ENCODE measurements at regions not wholly inside any gene's neighbourhood (a gene's known extent, or its start where the extent isn't known, plus 50 kb on each side); places are given as distances from the start of the nearest gene placed in this dataset.

- Mint-ChIP-seq H3K27me3 (peaks cover 4% of the 10 kb centered on the region), H3K4me3 (no peak overlapping the region), H3K27ac (no peak overlapping the region), H3K9me3 (no peaks in the 10 kb centered on the region), H3K36me3 (no peaks in the 10 kb centered on the region), H3K4me1 (no peaks in the 10 kb centered on the region)
- DNase-seq = no peak
- CTCF ChIA-PET = interaction anchor here (1.2 kb wide), 1 partner anchor 792 kb away, joined by 3 read pairs; no protein-coding TSS in a partner anchor
Observed at GRCh38 chr15:81947548-81947947, 98.3 kb downstream of the MEX3B start.

DNA sequence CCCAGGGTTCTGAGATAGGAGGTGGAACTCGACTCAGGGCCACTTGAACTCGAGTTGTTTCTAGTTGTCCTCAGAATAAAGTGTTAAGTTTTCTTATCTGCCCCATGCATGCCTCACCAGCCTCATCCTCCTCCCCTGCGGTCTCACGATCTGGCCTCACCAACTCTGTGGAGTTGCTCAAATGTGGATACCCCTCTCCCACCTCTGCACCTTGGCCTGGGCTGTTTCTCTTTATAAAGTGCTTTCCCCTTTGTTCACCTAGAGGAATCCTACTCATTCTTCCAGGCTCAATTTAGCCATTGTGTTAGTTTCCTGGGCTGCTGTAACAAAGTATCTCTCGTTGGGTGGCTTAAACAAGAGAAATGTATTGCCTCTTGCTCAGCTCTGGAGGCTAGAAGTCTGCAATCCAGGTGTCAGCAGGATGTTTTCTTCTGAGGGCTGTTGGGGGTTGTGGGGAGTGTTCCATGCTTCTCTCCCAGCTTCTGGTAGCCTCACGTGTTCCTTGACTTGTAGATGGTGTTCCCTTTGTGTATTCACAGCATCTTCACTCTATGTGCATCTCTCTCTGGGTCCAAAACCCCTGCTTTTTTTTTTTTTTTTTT, 100.7 kb downstream of the MEX3B start:
- no peaks in the 10 kb centered on the region for H3K9me3 Mint-ChIP-seq

GRCh38 chr15:81942655-81943195, 103.1 kb downstream of the MEX3B start:
- CTCF ChIA-PET = no interaction called here
- H3K4me1 Mint-ChIP-seq = no peaks in the 10 kb centered on the region
- H3K4me3 Mint-ChIP-seq = no peak overlapping the region
- no peaks in the 10 kb centered on the region for H3K36me3 Mint-ChIP-seq
- H3K9me3 Mint-ChIP-seq = peaks cover 4% of the 10 kb centered on the region
- DNase-seq = no peak
- H3K27me3 Mint-ChIP-seq = peaks cover 7% of the 10 kb centered on the region
- no peak overlapping the region for H3K27ac Mint-ChIP-seq

More for the DNA sequence above, 100.7 kb downstream of the MEX3B start:
- Mint-ChIP-seq H3K27ac (no peak overlapping the region), H3K27me3 (peaks cover 4% of the 10 kb centered on the region), H3K36me3 (no peaks in the 10 kb centered on the region), H3K4me3 (no peak overlapping the region), H3K4me1 (no peaks in the 10 kb centered on the region)
- no peak for DNase-seq
- CTCF ChIA-PET = no interaction called here

- CTCF ChIA-PET = no interaction called here
- peaks cover 4% of the 10 kb centered on the region for H3K9me3 Mint-ChIP-seq
- H3K27ac Mint-ChIP-seq = no peak overlapping the region
Observed at GRCh38 chr15:81942157-81942556, 103.7 kb downstream of the MEX3B start.

DNA sequence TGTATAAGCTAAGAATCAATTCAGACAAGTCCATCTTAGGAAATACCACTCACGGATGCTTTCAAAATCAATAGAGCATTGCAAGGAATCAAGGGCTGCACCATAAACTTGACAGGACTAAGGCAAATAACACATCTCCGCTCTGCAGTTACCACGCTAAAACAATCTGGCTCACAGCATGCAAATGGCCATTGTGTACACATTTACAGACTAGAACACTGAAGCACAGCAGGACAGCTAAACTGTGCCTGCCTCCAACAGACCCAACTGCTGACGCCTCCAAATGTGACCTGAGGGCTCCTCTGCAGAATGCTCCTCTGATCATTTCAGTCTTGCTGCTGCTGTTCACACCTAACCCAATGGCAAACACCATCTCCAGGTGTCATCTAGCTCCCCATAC, 104.3 kb downstream of the MEX3B start:
- H3K4me1 Mint-ChIP-seq = no peaks in the 10 kb centered on the region
- H3K27me3 Mint-ChIP-seq = peaks cover 7% of the 10 kb centered on the region
- H3K4me3 Mint-ChIP-seq = no peak overlapping the region
- H3K27ac Mint-ChIP-seq = no peak overlapping the region
- CTCF ChIA-PET = interaction anchor here (0.8 kb wide), 1 partner anchor 532 kb away, joined by 4 read pairs; no protein-coding TSS in a partner anchor
- no peaks in the 10 kb centered on the region for H3K36me3 Mint-ChIP-seq
- peaks cover 4% of the 10 kb centered on the region for H3K9me3 Mint-ChIP-seq
- no peak for DNase-seq

More at GRCh38 chr15:81942157-81942556, 103.7 kb downstream of the MEX3B start:
- Mint-ChIP-seq H3K36me3 (no peaks in the 10 kb centered on the region), H3K4me3 (no peak overlapping the region), H3K4me1 (no peaks in the 10 kb centered on the region), H3K27me3 (peaks cover 7% of the 10 kb centered on the region)
- no peak for DNase-seq

- H3K4me3 Mint-ChIP-seq = no peak overlapping the region
- CTCF ChIA-PET = interaction anchor here (0.8 to 1.0 kb wide), 3 partner anchors 8 to 531 kb away, joined by 3 to 4 read pairs (median 4); no protein-coding TSS in a partner anchor
- DNase-seq = no peak
- H3K36me3 Mint-ChIP-seq = no peaks in the 10 kb centered on the region
- H3K4me1 Mint-ChIP-seq = no peaks in the 10 kb centered on the region
- peaks cover 4% of the 10 kb centered on the region for H3K9me3 Mint-ChIP-seq
- H3K27ac Mint-ChIP-seq = no peak overlapping the region
- H3K27me3 Mint-ChIP-seq = peaks cover 7% of the 10 kb centered on the region
Observed at GRCh38 chr15:81940467-81941451, 105.1 kb downstream of the MEX3B start.

GRCh38 chr15:81939604-81940440, 106.0 kb downstream of the MEX3B start:
- peak; percentile 43 for DNase-seq
- CTCF ChIA-PET = interaction anchor here (0.8 to 1.0 kb wide), 3 partner anchors 9 to 11 kb away, joined by 3 to 4 read pairs (median 3); no protein-coding TSS in a partner anchor
- H3K27ac Mint-ChIP-seq = no peak overlapping the region

GRCh38 chr15:81937189-81937588, 108.6 kb downstream of the MEX3B start:
- Mint-ChIP-seq H3K9me3 (peaks cover 4% of the 10 kb centered on the region), H3K4me3 (no peak overlapping the region), H3K27ac (no peak overlapping the region), H3K36me3 (no peaks in the 10 kb centered on the region), H3K4me1 (no peaks in the 10 kb centered on the region), H3K27me3 (peaks cover 3% of the 10 kb centered on the region)
- no peak for DNase-seq
- CTCF ChIA-PET = no interaction called here

More at GRCh38 chr15:81939604-81940440, 106.0 kb downstream of the MEX3B start:
- H3K4me3 Mint-ChIP-seq = no peak overlapping the region
- H3K27me3 Mint-ChIP-seq = peaks cover 7% of the 10 kb centered on the region
- peaks cover 4% of the 10 kb centered on the region for H3K9me3 Mint-ChIP-seq
- H3K4me1 Mint-ChIP-seq = no peaks in the 10 kb centered on the region
- H3K36me3 Mint-ChIP-seq = no peaks in the 10 kb centered on the region

- no peaks in the 10 kb centered on the region for H3K9me3 Mint-ChIP-seq
- no peak overlapping the region for H3K4me3 Mint-ChIP-seq
- no peaks in the 10 kb centered on the region for H3K27me3 Mint-ChIP-seq
- H3K27ac Mint-ChIP-seq = no peak overlapping the region
- CTCF ChIA-PET = interaction anchor here (1.5 kb wide), 1 partner anchor 9 kb away, joined by 4 read pairs; no protein-coding TSS in a partner anchor
- H3K36me3 Mint-ChIP-seq = no peaks in the 10 kb centered on the region
- H3K4me1 Mint-ChIP-seq = no peaks in the 10 kb centered on the region
- DNase-seq = no peak
Observed at GRCh38 chr15:81930582-81931369, 115.0 kb downstream of the MEX3B start.

DNA sequence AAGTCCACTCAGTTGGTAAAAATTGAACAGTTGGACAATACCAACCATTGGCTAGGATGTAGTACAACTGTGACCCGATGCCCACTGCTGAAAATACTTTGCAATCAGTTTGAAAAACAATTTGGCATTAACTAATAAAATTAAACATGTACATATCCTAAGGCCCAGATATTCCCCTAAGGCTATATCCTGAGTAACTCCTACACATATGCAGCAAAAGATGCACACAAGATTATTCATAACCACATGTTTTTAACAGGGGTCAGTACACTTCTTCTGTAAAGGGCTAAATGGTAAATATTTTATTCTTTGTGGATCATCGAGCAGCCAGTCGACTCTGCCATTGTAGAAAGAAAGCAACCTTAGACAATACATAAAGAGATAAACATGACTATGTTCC, 116.3 kb downstream of the MEX3B start:
- no peaks in the 10 kb centered on the region for H3K4me1 Mint-ChIP-seq
- H3K4me3 Mint-ChIP-seq = no peak overlapping the region
- no peaks in the 10 kb centered on the region for H3K9me3 Mint-ChIP-seq
- H3K27ac Mint-ChIP-seq = no peak overlapping the region
- H3K36me3 Mint-ChIP-seq = no peaks in the 10 kb centered on the region
- CTCF ChIA-PET = no interaction called here
- no peaks in the 10 kb centered on the region for H3K27me3 Mint-ChIP-seq
- no peak for DNase-seq

DNA sequence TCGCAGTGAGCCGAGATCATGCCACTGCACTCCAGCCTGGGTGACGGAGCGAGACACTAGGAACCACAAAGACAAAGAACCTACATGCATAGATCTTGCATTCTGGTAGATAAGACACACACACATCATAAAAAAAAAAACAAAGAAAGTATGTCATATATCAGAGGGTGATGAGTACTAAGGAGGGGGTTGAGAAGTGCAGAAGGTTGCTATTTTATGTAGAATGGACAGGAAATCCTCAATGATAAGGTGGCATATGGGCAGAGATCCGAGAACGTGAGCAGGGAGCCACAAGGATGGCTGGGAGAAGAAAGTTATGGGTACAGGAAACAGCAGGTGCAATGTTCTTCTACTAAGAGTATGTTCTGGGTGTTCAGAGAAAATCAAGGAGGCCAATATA, 118.8 kb downstream of the MEX3B start:
- Mint-ChIP-seq H3K9me3 (no peaks in the 10 kb centered on the region), H3K36me3 (no peaks in the 10 kb centered on the region), H3K4me3 (no peak overlapping the region), H3K27ac (no peak overlapping the region), H3K4me1 (no peaks in the 10 kb centered on the region), H3K27me3 (no peaks in the 10 kb centered on the region)
- CTCF ChIA-PET = no interaction called here
- no peak for DNase-seq

GRCh38 chr15:81924729-81925128, 121.1 kb downstream of the MEX3B start:
- CTCF ChIA-PET = no interaction called here
- Mint-ChIP-seq H3K36me3 (no peaks in the 10 kb centered on the region), H3K27ac (no peak overlapping the region), H3K9me3 (peaks cover 4% of the 10 kb centered on the region), H3K4me3 (no peak overlapping the region), H3K27me3 (peaks cover 4% of the 10 kb centered on the region), H3K4me1 (no peaks in the 10 kb centered on the region)
- no peak for DNase-seq

Data from activated naive CD4-positive, alpha-beta T cell treated with anti-CD3 and anti-CD28 coated beads, Interleukin-2, amount 10 ng/mL, durations not matched to agents 7 days and 5 days (primary cell).